ENCODE measurements at regions not wholly inside any gene's neighbourhood (a gene's known extent, or its start where the extent isn't known, plus 50 kb on each side); places are given as distances from the start of the nearest gene placed in this dataset.
"Not testable (repeated sequence)": the region's sequence is repeated elsewhere in the genome, so short reads cannot be mapped to it uniquely, and the experiment has no call there.

GRCh38 chr10:38738011-38738410, 643.9 kb downstream of the ZNF37A start:
- TF ChIP-seq, protein P1, sequence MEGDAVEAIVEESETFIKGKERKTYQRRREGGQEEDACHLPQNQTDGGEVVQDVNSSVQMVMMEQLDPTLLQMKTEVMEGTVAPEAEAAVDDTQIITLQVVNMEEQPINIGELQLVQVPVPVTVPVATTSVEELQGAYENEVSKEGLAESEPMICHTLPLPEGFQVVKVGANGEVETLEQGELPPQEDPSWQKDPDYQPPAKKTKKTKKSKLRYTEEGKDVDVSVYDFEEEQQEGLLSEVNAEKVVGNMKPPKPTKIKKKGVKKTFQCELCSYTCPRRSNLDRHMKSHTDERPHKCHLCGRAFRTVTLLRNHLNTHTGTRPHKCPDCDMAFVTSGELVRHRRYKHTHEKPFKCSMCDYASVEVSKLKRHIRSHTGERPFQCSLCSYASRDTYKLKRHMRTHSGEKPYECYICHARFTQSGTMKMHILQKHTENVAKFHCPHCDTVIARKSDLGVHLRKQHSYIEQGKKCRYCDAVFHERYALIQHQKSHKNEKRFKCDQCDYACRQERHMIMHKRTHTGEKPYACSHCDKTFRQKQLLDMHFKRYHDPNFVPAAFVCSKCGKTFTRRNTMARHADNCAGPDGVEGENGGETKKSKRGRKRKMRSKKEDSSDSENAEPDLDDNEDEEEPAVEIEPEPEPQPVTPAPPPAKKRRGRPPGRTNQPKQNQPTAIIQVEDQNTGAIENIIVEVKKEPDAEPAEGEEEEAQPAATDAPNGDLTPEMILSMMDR (IDR thresholded peaks at IDR 0.05): not testable (repeated sequence)
- TF ChIP-seq POLR2A, EP300 (IDR thresholded peaks at IDR 0.05): not testable (repeated sequence)

All from tibial nerve (tissue), 4 donors.